Suprapubic skin (tissue), 3 donors: ENCODE measurements at regions not wholly inside any gene's neighbourhood (a gene's known extent, or its start where the extent isn't known, plus 50 kb on each side); places are given as distances from the start of the nearest gene placed in this dataset.

Source experiments
- CTCF ChIP-seq, 2 donors: fragments of 200-600 bp in 1 of 2; fragments of 450-650 bp in 1 of 2; sonication (generic) in 1 of 2; IDR thresholded peaks; one replicate each; pipeline ENCODE4 v1.5.1; 2016 to 2019; ENCODE audit warnings: antibody characterized with exemption in 2 of 2, mild to moderate bottlenecking in 1 of 2, moderate library complexity in 1 of 2
- EP300 ChIP-seq: sonication (generic); formaldehyde crosslinking; IDR thresholded peaks from one replicate; pipeline ENCODE4 v1.6.1; 2017; ENCODE audit warnings: antibody characterized with exemption

GRCh38 chr11:112469376-112469775 lies 208.7 kb upstream of the PLET1 start:
- TF ChIP-seq EP300 (no peak), CTCF (IDR thresholded peaks at IDR 0.05) (no peak)
